8988T (cell line): ENCODE measurements at regions not wholly inside any gene's neighbourhood (a gene's known extent, or its start where the extent isn't known, plus 50 kb on each side); places are given as distances from the start of the nearest gene placed in this dataset.

Source experiments
- DNase-seq: peaks from one replicate; pipeline ENCODE4 v3.0.0; 2011

DNA sequence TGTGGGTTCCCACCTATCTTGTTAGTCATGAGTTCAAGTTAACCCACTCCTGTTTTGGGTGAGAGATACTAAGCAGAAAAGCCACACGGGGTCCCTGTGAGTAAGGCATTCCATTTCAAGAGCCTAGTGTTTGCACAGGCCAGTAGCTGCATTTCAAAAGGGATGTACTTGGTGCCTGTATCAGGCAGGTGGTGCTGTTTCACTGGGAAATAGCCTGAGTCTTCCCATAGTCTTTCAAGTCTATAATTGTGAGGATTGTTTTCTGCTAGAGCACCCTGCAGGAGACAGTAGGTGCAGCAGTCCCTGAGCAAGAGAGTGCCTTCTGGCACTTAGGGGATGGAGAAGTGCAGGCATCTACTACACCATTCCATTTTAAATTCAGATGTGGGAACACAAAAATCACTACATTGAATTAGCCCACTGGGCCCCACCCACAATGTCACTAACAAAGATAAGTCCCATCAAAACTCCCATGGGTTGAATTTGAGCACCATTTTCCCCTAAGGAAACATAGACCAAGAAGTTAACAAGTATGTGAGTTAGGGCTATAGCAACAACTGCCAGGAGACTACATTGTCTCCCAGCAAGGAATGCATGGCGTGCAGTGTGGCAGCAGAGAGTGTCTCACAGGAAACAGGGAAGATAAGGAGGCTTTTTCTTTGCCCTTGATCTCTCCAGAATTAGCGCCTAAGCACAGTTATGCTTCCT lies 263.2 kb downstream of the COX7C start:
- DNase-seq = peak; percentile 10

DNA sequence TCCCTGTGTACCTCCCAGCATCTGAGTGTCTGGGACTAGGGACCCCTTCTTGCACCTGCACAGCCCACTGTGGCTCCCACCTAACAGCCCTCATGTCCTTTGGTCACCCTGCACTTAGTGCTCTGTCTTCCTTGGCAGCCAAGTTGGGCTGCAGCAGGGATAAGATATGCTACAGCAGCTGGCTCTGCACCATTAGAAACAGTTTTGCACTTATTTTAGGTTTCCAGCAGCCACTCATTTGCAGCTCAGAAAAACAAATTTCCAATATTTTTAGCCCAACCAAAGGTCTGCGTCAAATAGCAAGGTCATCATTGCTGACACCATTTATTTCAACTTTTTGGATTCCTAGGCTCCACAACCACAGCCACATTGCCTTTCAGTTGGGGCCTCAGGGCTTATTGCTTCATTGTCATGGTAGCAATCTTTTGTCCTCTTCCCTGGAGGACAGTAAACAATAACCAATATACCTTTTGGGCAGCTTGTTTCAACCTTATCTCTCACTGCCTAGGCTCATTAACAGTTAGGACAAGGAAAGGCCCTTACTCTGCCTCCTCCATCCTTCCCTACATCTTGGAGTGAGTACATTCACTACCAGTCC lies 263.9 kb downstream of the COX7C start:
- DNase-seq = no peak

DNA sequence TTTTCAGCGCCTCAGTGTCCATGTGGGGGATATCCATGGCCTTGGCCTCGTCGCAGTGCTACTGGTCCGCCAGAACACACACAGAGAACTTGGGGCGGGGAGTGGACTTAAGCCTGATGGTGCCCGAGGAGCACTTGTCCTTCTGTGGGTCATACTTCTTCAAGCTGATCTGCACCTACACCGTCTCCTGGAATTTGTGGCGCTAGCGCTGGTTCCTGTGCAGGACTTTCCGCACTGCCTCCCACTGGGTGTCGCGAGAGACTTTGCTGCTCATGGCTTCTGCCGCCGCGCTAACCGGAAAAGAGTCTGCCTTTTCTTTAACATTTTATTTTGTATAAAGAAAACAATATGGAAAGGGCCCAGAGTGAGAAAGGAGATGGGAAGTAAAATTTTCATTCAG lies 266.9 kb downstream of the COX7C start:
- DNase-seq = no peak

DNA sequence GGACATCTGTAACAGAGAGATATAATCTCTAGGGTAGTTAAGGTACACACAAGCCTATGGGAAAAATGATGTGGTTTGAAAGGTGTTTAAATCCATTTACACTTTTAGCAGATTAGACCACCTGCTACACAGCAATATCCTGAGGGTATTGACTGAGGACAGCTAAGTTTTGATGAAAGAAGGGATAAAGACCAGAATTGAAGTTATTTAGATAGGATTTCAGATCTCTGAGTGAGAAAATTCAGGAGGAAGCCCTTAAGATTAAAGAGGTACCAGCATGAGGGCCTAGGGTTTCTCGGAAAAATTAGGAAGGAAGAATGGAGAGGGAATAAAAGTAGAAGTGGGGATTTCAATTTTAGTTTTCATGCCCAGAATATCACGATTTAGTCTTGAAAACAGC lies 267.3 kb downstream of the COX7C start:
- DNase-seq = no peak

DNA sequence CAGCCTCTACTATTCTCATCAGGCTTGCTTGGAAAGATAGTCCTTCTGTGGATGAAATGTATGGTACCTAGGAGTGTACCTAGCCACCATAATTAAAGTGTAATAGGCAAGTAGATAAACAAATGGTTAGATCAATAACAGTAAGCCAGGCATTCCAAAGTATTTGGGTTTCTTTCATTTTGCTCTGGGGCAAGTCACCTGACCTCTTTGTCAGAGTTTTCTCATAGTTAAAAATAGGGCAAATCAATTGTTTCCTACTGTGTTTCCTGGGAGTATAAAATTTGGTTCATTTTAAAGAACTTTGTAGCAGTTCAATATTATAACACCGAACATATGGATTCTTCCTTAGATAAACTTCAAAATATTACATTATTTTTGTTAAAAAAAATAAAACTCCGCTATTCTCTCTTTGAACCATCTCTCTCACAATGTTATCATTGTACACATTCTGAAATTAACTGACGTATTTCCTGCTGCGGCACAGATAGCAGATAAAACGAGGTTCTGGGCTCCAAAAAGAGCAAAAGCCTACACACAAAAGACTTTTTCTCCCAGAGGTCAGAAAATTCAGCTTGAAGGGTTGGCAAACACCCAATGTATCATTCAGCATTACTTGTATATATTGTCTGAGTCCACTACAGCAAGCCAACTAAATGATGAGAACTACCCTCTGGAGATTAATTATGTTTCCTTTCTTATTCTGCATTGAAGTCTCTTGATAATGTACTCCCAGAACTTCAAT lies 267.9 kb downstream of the COX7C start:
- DNase-seq = no peak

DNA sequence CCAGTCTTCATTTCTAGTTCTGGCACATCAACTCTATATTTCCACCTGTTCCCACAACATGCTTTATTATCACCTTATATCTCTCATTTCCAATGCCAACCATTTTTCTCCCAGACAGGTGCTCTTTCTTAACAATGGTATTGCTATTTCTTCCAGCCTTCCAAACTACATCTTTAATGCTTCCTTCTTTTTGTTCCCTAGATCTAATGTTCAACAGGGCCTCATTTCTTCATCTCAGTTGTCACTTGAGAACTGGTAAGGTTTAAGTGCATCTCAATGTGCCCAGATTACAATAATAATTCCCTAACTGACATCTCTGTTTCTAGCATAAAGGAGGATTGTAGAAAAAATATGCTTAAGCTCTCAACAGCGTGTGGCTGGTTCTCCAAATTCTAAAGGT lies 272.6 kb downstream of the COX7C start:
- DNase-seq = no peak

DNA sequence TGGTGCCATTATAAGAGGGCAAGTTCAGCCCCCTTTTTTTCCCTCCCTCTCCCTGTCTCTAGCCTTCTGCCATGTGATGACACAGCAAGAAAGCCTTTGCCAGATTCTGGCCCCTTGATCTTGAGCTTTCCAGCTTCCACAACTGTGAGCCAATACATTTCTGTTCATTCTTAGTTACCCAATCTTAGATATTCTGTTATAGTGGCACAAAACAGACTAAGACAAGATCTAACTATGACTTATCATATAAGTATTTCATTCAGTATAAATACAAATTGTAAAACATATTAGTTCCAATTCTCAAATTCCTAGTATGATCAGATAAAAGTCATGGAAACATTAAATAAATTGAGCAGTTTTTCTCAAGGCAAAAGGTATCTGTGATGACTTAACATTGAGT lies 276.3 kb downstream of the COX7C start:
- no peak for DNase-seq

DNA sequence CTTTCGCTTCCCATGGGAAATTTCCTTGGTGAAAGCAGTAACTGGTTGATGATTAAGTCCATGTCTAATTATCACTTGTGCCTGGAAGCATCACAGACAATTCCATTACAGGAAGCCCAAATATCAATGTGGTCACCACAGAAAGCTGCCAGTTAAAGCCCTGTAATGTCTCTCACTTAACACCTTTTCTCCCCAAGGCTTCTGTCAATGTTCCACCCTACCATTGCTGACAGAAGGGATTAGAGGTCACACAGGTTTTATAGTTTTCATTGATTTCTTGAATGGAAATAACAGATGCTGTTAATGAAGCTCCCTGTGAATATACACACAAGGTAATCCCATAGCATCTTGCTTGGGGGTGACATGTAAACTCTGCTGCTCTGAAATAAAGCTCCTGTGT lies 279.2 kb downstream of the COX7C start:
- DNase-seq = no peak

DNA sequence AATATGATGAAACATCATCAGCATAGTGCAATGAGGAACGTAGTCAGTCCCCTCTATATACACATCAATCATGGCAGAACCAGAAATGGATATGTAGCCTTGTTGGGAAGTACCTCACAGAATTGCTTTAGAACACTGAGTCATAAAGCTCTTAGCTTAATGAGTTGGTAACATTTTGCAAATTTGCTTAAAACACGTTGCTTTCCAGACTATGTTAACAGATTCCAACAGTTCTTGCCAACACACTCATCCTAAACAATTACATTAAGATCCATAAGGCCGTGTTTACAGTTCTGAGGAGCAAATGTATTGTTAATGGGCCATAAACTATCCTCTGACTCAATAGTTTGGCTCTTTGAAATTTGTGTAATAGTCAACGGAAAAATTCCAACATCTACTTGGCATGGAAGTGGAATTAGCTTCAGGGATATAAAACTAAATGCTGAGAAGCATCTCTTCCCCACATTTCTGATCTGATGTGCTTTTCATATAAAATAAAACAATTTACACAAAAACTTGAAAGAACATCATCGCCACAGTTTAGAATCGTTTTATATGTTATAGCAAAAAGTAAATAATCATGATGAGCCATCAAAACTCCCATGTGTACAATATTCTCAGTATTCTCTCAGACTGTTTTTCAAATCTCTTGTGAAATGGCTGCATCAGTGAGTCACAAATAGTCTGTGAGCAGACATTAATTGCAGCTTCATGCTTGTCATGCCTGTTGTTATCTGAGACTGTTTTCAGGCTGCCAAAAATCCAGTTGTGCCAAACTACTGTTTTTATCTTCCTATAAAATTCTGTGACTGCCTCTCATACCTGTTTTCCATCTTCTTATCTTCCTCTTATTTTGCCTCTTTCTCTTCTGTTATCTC lies 291.9 kb downstream of the COX7C start:
- DNase-seq = no peak

DNA sequence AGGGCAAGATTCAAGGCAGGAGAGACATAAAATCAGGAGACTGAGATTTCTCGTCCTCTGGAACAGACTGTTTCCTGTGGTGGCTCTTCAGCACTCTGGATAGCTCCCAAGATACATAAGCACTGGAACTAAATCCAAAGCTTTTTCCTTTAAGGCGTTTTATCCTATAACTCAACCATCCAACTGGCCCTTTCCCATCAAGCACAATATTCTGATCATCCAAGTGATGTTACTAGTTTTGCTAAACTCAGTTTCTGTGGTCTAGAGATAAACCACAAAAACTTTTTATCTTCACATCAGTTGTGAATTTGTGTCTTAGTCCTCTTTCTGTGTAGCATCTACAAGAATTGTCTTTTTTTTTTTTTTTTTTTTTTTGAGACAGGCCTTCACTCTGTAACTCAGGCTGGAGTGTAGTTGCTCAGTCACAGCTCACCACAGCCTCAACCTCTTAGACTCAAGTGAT lies 299.4 kb downstream of the COX7C start:
- DNase-seq = no peak

DNA sequence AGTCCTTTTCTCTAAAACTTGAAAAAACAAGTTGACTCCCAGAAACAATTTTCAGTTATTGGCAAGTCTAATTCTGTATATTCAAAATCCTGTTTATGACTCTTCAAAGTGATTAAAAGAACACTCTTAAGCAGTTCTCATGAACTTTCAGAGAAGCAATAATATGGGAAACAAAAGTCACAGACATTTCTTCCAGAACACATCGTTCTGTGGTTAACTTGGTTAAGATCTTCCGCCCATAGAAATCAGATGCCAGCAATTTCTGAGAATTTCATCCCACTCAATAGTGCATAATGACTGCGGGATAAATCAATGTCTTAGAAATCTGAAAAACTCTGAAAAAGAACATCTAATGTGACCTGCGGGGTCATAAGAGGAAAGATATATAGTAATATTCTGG lies 300.5 kb downstream of the COX7C start:
- no peak for DNase-seq

DNA sequence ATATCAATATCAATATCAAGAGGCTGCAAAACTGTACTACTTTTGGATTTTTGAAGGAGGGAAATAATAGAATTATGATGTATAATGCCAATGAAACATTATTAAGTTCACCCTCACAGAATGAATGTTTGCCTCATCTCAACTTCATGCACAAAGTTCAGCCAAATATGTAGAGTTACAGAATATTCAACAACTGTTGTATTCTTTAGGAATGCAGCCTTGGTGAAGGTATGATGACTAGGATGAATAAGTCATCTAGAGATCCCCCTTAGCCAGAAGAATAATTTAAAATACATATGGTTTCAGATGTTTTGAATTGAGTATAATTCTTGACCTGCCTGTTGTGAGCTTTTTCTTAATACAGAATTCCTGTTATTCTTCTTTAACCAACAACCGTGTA lies 308.3 kb downstream of the COX7C start:
- no peak for DNase-seq

DNA sequence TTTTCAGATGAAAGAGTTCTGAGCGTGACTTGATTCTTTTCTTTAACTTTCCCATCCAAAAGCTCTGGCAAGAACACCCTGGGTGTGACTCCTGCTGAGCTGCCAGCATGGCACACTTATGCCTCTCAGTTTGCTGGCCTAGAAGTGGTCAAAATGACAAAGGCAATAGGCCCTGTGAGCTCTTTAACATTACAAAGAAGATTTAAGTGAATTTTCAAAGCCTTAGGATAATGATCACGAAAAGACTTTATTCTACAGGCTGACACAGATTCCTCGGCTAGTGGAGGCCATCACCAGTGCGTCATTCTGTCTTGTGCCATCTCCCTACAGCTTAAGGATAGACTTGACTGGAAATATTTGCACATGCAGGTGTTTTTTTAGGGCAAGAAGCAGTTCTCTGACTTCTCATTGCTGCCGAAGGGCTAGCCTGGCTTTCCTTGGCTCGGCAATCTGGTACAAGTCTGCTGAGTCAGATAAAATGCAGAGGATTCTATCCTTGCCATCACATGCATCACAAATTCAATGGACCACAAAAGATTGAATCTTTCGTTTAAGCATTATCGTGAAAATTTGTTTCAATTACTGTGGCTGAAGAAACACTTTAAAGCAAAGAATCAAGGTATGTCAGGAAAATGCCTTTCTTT lies 311.5 kb downstream of the COX7C start:
- no peak for DNase-seq

DNA sequence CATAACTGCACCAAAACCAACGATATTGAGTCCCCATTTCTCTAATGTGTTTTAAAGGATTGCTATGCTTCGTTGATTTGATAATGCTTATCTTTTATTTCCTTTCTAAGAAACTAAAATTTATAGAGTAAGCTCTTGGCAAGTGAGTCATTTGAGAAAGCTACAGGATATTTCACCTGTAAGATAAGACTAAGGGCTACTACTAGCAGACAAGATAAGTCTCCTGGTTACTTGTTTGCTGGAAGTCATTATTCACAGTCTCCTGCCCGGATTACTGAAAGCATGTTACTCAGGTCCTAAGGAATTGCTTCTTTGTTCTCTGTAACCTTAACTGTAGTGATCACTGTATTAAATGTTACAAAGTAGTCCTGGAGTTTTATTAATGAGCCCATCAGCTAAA lies 315.9 kb upstream of the RASA1 start:
- no peak for DNase-seq

DNA sequence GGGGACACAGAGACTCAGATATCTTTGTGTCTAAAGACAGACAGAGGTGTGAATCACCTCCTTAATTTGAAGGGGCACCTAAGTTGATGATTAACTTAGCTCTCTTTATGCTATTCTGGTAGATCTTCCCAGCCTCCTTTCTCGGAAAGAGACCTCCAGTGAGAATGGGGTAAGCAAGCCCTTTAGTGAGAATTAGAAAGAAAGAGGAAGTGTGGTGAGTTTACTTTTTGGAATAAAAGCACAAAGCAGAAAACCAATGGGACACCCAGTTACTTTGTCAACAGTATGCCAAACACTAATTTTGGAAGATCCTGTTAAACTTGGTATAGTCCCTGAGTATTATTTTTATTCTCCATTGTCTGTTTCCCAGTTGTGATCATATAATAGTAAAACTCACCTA lies 302.8 kb upstream of the RASA1 start:
- DNase-seq = no peak

DNA sequence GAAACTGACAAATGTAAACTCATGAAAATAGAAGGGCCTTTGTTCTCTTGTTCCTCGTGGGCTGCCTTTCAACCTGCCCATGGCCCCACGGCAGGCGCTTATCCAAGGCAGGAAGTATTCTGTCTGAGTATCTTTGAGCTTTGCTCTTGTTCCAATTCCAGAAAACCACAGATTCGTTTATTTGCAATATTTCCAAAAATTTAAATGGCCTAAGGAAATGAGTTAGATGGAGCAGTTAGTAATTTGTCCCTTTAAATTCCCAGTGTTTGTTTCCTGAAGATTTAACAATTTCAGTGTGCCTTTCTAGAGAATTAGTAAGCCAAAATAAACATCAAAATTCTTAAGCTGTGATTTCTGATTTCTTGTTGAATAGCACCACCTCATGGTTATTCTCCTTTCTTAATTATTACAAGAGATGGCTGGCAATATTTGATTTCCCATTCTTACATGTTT lies 299.4 kb upstream of the RASA1 start:
- no peak for DNase-seq

DNA sequence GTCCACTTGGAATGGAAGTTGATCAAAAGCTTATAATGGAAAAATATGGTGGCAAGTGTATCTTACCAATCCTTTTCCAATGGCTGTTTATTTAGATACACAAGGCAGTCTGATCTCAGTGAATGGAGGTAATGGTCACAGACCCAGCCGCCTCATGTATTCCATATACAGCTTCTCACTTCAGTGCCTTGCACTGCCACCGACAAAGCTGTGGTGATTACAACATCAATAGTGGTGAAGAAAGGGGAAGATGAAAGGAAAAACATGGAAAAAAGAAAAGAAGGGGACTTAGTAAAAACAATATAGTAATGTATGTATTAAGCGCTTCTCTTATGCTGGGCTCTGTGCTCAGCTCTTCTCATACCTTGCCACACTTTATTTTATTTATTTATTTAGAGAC lies 297.3 kb upstream of the RASA1 start:
- no peak for DNase-seq

DNA sequence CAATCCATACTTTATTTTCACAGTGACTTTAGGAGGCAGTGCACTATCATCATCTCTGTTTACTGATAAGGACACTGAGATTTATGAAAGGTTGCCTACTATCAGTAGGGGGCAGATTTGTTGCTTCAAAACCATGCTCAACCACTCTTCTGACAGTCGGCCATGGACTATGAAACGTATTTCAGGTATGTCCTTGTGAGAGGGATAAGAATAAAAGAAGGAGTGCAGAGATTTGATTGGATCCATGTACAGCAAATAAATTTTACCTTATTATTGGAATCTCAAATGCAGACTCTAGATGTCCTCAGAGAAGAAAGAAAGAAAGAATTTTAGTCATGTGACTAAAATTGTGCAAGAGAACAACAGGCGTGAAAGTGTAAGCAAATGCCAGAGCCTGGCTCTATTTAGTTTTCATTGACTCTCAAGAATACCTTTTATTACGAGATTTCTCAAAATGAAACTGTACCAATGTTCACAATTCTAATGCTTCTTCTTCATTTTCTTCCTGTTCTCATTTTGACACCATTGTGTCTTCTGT lies 296.6 kb upstream of the RASA1 start:
- DNase-seq = no peak

DNA sequence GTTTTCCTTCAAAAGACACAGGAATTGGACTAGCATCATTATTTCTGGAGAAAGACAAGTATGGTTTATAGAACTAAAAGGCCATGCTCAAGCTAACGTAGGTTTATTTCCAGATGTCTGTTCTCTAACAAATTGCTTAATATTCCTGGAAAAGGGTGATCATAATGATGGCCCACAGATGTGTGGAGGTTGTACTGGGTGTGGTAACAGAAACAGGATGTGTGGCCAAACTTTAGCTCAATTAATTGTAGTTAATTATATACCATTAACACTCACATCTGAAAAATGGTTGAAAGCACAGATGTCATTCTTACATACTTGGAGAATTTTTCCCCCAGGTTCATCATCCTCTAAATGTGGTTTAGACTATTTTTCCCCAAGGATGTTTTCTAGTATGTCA lies 292.7 kb upstream of the RASA1 start:
- DNase-seq = no peak

DNA sequence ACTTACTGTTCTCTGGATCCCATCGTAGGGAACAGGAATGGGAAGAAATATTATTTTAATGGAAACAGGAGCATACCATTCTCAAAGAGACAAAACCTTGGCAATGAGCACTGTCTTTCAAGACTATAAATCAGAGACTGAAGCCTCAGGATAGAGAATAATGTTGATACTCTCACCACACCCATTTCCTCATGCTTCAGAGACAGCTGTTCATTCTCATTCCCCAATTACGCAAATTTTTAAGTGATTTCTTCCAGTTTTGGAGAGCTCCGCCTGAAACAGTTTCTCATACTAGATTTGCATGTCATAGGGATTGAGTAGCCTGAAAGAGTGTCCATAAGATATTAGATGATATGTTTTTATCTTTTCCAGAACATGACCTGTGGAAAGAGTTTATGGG lies 290.5 kb upstream of the RASA1 start:
- no peak for DNase-seq

DNA sequence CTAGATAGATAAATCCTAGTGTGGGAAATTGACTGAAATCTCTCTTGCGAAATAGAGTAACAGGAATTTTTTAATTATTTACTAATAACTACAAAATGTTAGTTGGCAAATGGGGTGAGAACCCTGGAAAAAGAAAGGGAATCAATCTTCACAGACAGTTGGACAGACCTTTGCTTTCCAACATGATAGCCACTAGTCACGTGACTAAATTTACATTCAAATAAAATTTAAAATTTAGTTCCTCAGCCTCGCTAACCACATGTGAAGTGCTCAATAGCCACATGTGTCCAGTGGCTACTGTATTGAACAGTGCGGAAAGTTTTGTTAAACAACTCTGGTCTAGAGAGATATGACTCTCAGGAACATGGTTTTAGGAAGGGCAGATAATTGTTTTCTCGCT lies 289.9 kb upstream of the RASA1 start:
- no peak for DNase-seq

DNA sequence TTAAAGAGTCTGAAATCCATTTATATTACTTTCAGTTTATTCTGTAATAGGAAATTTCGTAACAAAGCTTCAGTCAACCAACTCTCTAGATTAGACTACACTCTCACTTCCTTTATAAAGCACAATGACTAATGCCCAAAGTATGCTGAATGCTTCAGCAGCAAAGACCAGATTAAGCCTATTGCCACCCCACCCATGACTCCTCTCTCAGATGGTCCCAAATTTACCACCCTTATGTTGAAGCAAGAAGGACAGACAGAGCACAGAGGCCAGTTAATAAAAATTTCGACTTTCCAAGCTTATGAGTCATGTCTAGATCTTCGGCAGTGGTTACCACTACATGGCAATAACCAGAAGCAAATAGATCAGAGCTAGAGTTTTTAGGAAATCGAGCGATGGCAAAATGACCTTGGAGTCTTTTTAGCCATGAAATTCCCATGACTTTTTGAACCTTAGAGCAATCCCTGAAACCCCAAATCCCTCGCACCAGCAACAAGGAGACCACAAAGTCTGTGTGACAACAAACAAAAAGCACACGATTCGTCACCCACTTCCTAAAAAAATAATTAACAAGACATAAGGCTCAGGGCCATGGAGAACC lies 287.8 kb upstream of the RASA1 start:
- DNase-seq = no peak
